Esophagus squamous epithelium (tissue), 4 donors: ENCODE measurements at regions not wholly inside any gene's neighbourhood (a gene's known extent, or its start where the extent isn't known, plus 50 kb on each side); places are given as distances from the start of the nearest gene placed in this dataset.

Experiments
- POLR2A ChIP-seq, 4 donors: fragments of 450-650 bp; IDR thresholded peaks; one replicate each; pipeline ENCODE4 v1.6.1; 2017; ENCODE audit warnings: antibody characterized with exemption in 4 of 4, mild to moderate bottlenecking in 4 of 4, moderate library complexity in 3 of 4
- TF ChIP-seq, protein P1 (sequence below), 6 experiments: fragments of 450-650 bp in 4 of 6; fragments of 200-600 bp in 2 of 6; sonication (generic) in 2 of 6; IDR thresholded peaks; one replicate each; pipeline ENCODE4 v1.5.1; 2016 to 2019; ENCODE audit warnings: antibody characterized with exemption in 6 of 6, mild to moderate bottlenecking in 4 of 6, moderate library complexity in 4 of 6

GRCh38 chr12:94875525-94875924 lies 128.0 kb downstream of the NDUFA12 start:
- TF ChIP-seq, protein P1, sequence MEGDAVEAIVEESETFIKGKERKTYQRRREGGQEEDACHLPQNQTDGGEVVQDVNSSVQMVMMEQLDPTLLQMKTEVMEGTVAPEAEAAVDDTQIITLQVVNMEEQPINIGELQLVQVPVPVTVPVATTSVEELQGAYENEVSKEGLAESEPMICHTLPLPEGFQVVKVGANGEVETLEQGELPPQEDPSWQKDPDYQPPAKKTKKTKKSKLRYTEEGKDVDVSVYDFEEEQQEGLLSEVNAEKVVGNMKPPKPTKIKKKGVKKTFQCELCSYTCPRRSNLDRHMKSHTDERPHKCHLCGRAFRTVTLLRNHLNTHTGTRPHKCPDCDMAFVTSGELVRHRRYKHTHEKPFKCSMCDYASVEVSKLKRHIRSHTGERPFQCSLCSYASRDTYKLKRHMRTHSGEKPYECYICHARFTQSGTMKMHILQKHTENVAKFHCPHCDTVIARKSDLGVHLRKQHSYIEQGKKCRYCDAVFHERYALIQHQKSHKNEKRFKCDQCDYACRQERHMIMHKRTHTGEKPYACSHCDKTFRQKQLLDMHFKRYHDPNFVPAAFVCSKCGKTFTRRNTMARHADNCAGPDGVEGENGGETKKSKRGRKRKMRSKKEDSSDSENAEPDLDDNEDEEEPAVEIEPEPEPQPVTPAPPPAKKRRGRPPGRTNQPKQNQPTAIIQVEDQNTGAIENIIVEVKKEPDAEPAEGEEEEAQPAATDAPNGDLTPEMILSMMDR (IDR thresholded peaks at IDR 0.05), result peak in 4 of 6 experiments; percentile 16 to 46 (median 24)
- TF ChIP-seq POLR2A (IDR thresholded peaks at IDR 0.05), result no peak
